Aorta (tissue), 5 donors: ENCODE measurements at regions not wholly inside any gene's neighbourhood (a gene's known extent, or its start where the extent isn't known, plus 50 kb on each side); places are given as distances from the start of the nearest gene placed in this dataset.
"Not testable (repeated sequence)": the region's sequence is repeated elsewhere in the genome, so short reads cannot be mapped to it uniquely, and the experiment has no call there.

ENCODE experiments used
- ATAC-seq: fragments of 200-7000 bp; cut with Tn5 transposase; one replicate; pipeline ENCODE4 v1.9.1; 2022; ENCODE audit warnings: moderate library complexity; ENCODE audit not compliant: low FRiP score
- DNase-seq, 2 donors: peaks; one replicate each; pipeline ENCODE4 v3.0.0-alpha.2; 2020
- H3K27ac ChIP-seq, 2 donors: one replicate each; pipeline ENCODE4 v1.5.1; 2013; ENCODE audit warnings: low read length in 2 of 2, mild to moderate bottlenecking in 2 of 2, moderate library complexity in 2 of 2, control low read depth in 1 of 2, inconsistent platforms in 1 of 2, low read depth in 1 of 2
- H3K27me3 ChIP-seq, 2 donors: one replicate each; pipeline ENCODE4 v1.6.1; 2013; ENCODE audit warnings: control low read depth in 1 of 2, low read length in 1 of 2, mild to moderate bottlenecking in 1 of 2, moderate library complexity in 1 of 2; ENCODE audit not compliant: insufficient read depth in 2 of 2, control insufficient read depth in 1 of 2
- H3K36me3 ChIP-seq, 2 donors: one replicate each; pipeline ENCODE4 v1.6.1; 2013; ENCODE audit warnings: control low read depth in 1 of 2, low read length in 1 of 2, mild to moderate bottlenecking in 1 of 2; ENCODE audit not compliant: insufficient read depth in 2 of 2, control insufficient read depth in 1 of 2
- H3K4me1 ChIP-seq, 2 donors: one replicate each; pipeline ENCODE4 v1.6.1; 2013; ENCODE audit warnings: low read length in 2 of 2, control low read depth in 1 of 2, mild to moderate bottlenecking in 1 of 2, moderate library complexity in 1 of 2; ENCODE audit not compliant: insufficient read depth in 2 of 2, control insufficient read depth in 1 of 2
- H3K4me3 ChIP-seq, 2 donors: one replicate each; pipeline ENCODE4 v1.5.1; 2013; ENCODE audit warnings: low read length in 2 of 2, control low read depth in 1 of 2, mild to moderate bottlenecking in 1 of 2
- H3K9me3 ChIP-seq: one replicate; pipeline ENCODE4 v1.6.1; 2013; ENCODE audit warnings: mild to moderate bottlenecking, low read length; ENCODE audit not compliant: control insufficient read depth
- WGBS, 2 donors: extraction: QIAGEN DNeasy Blood & Tissue Kit; methylation state at CpG; one replicate each; pipeline ENCODE4 v1.1.7; 2013; 5-methylcytosine and 5-hydroxymethylcytosine counted together
- intact Hi-C, 2 donors: fragments of 100-400 bp; cut with DNase I; formaldehyde crosslinking; loops; one replicate each; pipeline versions ENCODE4 v1.14.2 to v1.15.0; 2022
- donor health status: healthy with polysubstance abuse.
- donor health status: Bipolar disorder and iron deficiency.
- donor health status: DM: no; HTN: no; CAD: no.
- donor health status: DM: no; HTN: no; CAD: no.
- donor health status: DM: yes; HTN: yes; CAD: no.

DNA sequence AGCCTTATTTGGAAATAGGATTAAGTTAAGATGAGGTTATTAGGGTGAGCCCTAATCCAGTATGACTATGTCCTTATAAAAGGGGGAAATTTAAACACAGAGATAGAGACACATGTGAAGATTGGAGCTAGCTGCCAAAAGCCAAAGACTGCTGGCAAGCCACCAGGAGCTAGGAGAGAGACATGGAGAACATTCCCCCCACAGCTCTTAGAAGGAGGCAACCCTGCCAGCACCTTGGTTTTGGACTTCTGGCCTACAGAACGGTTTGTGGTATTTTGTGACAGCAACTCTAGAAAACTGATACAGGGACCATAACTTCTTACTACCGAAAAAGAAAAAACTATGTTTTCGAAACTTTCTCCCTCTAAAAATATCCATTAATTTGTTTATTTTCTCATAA is 245.3 kb upstream of the RARB start:
- WGBS, 2 donors: 62 to 68% methylated on average over 3 of the region's 3 CpGs
- intact Hi-C loops: no loop called here
- DNase-seq (no peak), ATAC-seq (no peak)
- Histone ChIP-seq H3K27me3 (no peaks in the 10 kb centered on the region), H3K4me1 (no peaks in the 10 kb centered on the region), H3K9me3 (no peaks in the 10 kb centered on the region), H3K27ac (no peak overlapping the region), H3K4me3 (no peak overlapping the region), H3K36me3 (no peaks in the 10 kb centered on the region)

DNA sequence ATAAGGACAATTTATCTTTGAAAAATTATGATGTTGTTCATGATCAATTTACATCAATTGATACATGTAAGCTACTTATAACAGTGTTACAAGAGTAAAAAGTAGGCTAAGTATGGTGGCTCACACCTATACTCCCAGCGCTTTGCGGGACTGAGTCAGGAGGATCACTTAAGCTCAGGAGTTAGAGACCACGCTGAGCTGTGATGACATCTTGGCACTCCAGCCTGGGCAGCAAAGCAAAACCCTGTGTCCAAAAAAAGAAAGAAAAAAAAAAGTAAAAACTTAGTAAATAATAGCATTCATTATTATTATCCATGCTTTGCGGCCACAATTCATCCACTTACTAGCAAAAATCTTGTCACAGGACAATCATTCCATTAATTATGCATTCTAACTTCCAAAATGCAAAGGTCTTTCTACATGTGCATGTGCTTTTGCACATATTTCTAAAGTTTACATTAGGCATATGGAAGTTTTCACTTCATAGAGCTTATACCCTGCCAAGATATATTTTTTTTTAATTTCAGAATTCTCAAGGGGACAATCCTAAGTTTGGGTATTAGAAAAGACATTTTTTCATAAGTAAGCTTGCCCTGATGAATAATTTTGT is 243.3 kb upstream of the RARB start:
- H3K36me3 ChIP-seq: no peaks in the 10 kb centered on the region
- ATAC-seq (no peak), DNase-seq (no peak)
- no peak overlapping the region for H3K27ac ChIP-seq
- no peaks in the 10 kb centered on the region for H3K27me3 ChIP-seq
- no peaks in the 10 kb centered on the region for H3K9me3 ChIP-seq
- H3K4me1 ChIP-seq: no peaks in the 10 kb centered on the region
- intact Hi-C loops: no loop called here
- no peak overlapping the region for H3K4me3 ChIP-seq
- WGBS, 2 donors: 84 to 86% methylated on average over 4 of the region's 4 CpGs

DNA sequence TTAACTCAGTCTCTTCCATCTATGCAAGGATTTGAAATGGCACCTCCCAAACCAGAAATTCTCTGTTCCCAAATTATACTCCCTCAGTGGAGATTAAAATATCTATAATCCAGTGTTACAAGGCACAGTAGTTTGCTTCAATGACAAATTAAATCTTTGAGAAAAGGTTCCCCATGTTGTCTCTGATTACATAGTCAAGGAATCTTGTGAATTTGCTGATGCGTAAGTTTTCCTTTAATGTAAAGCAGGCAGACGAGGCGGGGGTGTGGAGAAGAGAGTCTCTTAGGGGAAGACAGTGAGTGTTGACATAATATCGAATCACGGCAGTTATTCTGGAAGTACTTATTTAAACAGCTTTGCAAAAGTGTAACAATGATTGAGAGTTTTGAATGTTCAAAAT is 236.4 kb upstream of the RARB start:
- Histone ChIP-seq H3K4me1 (no peaks in the 10 kb centered on the region), H3K36me3 (no peaks in the 10 kb centered on the region), H3K4me3 (no peak overlapping the region), H3K9me3 (no peaks in the 10 kb centered on the region), H3K27ac (no peak overlapping the region), H3K27me3 (no peaks in the 10 kb centered on the region)
- ATAC-seq (no peak), DNase-seq (no peak)
- WGBS, 2 donors: 74 to 83% methylated on average over 5 of the region's 5 CpGs
- intact Hi-C loops: no loop called here

DNA sequence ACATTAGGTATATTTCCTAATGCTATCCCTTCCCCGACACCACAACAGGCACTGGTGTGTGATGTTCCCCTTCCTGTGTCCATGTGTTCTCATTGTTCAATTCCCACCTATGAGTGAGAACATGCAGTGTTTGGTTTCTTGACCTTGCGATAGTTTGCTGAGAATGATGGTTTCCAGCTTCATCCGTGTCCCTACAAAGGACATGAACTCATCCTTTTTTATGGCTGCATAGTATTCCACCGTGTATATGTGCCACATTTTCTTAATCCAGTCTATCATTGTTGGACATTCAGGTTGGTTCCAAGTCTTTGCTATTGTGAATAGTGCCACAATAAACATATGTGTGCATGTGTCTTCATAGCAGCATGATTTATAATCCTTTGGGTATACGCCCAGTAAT is 228.5 kb upstream of the RARB start:
- H3K9me3 ChIP-seq, H3K27me3 ChIP-seq, ATAC-seq, DNase-seq, H3K27ac ChIP-seq, H3K36me3 ChIP-seq, H3K4me3 ChIP-seq, intact Hi-C loops, H3K4me1 ChIP-seq: not testable (repeated sequence)
- WGBS, 2 donors: 83 to 90% methylated on average over 5 of the region's 5 CpGs

DNA sequence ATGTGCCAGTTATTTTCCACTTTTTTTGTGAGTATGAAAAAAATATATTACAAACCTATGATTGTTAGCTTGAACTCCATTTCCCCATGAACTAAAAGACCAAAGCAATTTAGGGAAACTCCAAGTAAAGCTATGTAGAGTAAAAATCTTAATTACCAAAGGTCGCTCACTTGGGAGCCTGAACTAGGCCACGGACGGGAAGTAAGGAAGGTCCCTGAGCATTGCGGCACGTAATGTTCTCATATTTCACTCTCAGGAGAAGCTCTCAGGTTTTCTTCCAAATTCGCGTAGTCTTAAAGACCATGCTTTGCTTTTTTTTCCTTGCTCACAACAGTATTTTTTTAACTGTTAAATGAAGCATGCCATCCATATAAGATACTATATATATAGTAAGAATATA is 215.3 kb upstream of the RARB start:
- H3K4me3 ChIP-seq: no peak overlapping the region
- H3K36me3 ChIP-seq: no peaks in the 10 kb centered on the region
- DNase-seq (no peak), ATAC-seq (no peak)
- no peaks in the 10 kb centered on the region for H3K27me3 ChIP-seq
- no peaks in the 10 kb centered on the region for H3K9me3 ChIP-seq
- WGBS, 2 donors: 86 to 93% methylated on average over 7 of the region's 7 CpGs
- no peak overlapping the region for H3K27ac ChIP-seq
- intact Hi-C loops: no loop called here
- H3K4me1 ChIP-seq: no peaks in the 10 kb centered on the region

DNA sequence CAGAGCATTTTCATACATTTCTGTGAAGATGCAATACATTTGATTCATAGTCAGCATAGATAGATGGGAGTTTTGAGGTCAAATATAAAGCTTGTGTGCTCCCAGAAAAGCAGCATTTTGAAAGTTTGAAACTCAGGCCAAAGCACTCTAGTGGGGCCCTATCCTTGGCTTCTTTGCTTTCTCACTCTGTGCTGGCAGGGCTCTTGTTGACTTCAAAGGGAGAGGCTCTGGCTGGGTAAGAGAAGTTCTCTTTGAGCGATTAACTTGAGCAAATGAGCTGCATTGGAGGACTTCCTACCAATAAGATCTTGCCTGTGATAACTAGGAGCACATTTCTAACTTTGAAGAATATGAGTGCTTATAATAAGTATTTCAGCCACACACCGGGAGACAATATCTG is 214.0 kb upstream of the RARB start:
- 49 to 67% methylated on average over 2 of the region's 2 CpGs for WGBS, 2 donors
- Histone ChIP-seq H3K9me3 (no peaks in the 10 kb centered on the region), H3K27ac (no peak overlapping the region), H3K36me3 (no peaks in the 10 kb centered on the region), H3K4me1 (no peaks in the 10 kb centered on the region), H3K27me3 (no peaks in the 10 kb centered on the region), H3K4me3 (no peak overlapping the region)
- intact Hi-C loops: no loop called here
- DNase-seq (no peak), ATAC-seq (no peak)

DNA sequence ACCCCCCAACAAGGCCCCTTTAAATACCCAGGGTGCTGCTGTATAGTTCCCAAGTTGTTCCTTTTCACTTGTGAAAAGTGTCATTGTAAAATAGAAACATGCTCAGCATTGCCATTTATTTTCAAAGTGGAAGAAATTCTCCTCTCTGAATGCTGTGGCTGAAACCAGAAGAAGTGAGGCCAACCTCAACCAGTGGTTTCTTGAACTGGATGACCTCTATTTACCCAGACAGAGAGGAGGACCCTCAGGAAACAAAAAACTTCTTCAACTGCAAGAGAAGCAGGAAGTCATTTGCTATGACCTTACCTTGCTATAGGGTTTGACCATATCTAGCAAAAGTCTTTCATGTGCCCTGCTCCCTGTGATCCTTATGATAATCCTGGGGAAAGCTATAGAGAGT is 209.7 kb upstream of the RARB start:
- Histone ChIP-seq H3K27me3 (no peaks in the 10 kb centered on the region), H3K9me3 (no peaks in the 10 kb centered on the region), H3K4me1 (no peaks in the 10 kb centered on the region), H3K27ac (no peak overlapping the region), H3K36me3 (no peaks in the 10 kb centered on the region), H3K4me3 (no peak overlapping the region)
- DNase-seq (no peak), ATAC-seq (no peak)
- intact Hi-C loops: no loop called here

DNA sequence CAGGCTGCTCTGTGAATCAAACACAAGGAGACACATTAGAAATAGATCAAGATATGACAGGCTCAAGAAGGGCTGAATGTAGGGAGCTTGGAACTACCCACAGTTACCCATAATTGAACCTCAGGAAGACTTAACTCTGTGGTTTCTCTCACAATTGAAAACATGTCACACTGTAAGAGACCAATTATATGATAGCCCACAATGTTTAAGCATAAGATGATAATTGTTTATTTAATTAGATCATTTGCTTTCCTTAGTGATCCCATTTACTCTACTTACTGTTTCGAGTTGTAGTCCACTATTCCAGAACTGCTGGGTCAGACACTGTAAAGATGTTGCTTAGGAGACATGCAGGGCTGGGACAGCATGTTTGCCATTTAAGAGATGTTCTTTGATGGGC is 201.3 kb upstream of the RARB start:
- no peak for ATAC-seq
- intact Hi-C loops: no loop called here

DNA sequence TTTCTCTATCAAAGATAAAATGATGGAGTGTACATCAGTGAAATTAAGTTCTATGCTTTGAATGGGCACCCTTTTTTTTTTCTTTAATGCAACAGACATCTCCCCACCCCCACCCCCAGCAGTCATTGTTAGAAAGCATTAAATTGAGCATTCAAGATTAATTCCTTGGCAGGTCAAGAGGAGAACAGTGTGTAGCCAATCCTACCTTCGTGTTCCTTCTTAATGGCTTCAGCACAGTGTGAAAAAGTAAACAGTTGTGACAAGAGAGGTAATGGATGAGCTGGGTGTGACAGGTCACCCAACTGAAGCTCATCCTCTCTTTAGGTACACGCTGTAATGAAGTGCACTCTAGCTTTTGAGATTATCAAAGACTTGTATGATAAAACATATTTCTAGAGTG is 198.5 kb upstream of the RARB start:
- intact Hi-C loops: no loop called here
- Histone ChIP-seq H3K4me1 (no peaks in the 10 kb centered on the region), H3K4me3 (no peak overlapping the region), H3K27me3 (no peaks in the 10 kb centered on the region), H3K36me3 (no peaks in the 10 kb centered on the region), H3K27ac (no peak overlapping the region), H3K9me3 (no peaks in the 10 kb centered on the region)
- DNase-seq (no peak), ATAC-seq (no peak)
- WGBS, 2 donors: 35 to 48% methylated on average over 2 of the region's 2 CpGs

More for the DNA sequence above, 201.3 kb upstream of the RARB start:
- Histone ChIP-seq H3K27ac (no peak overlapping the region), H3K9me3 (no peaks in the 10 kb centered on the region), H3K27me3 (no peaks in the 10 kb centered on the region), H3K4me1 (no peaks in the 10 kb centered on the region), H3K4me3 (no peak overlapping the region), H3K36me3 (no peaks in the 10 kb centered on the region)
- no peak for DNase-seq
- 93 to 94% methylated on average over 1 of the region's 1 CpG for WGBS, 2 donors
